Natural killer cell (primary cell): ENCODE measurements at regions not wholly inside any gene's neighbourhood (a gene's known extent, or its start where the extent isn't known, plus 50 kb on each side); places are given as distances from the start of the nearest gene placed in this dataset.

ENCODE experiments used
- ATAC-seq, 3 donors: fragments of 150-1000 bp in 2 of 3; fragments of 200-7000 bp in 1 of 3; cut with Tn5 transposase; 1 replicate in 1 of 3; 2 replicates in 2 of 3; pipeline ENCODE4 v1.10.0; 2021; ENCODE audit warnings: mild to moderate bottlenecking in 2 of 3, moderate library complexity in 2 of 3
- DNase-seq, 2 donors: peaks; one replicate each; pipeline versions ENCODE4 v3.0.0 to v3.0.0-alpha.2; 2013 to 2021; ENCODE audit warnings: mixed read lengths in 1 of 2
- H3K27ac ChIP-seq: one replicate; pipeline ENCODE4 v1.5.1; 2013; ENCODE audit warnings: mild to moderate bottlenecking, low read length
- H3K27me3 ChIP-seq: one replicate; pipeline ENCODE4 v1.6.1; 2013; ENCODE audit warnings: low read length; ENCODE audit not compliant: control insufficient read depth, insufficient read depth
- H3K36me3 ChIP-seq: one replicate; pipeline ENCODE4 v1.6.1; 2013; ENCODE audit warnings: low read length; ENCODE audit not compliant: control insufficient read depth, insufficient read depth
- H3K4me1 ChIP-seq: one replicate; pipeline ENCODE4 v1.6.1; 2013; ENCODE audit warnings: low read length; ENCODE audit not compliant: control insufficient read depth, insufficient read depth
- H3K4me3 ChIP-seq: one replicate; pipeline ENCODE4 v1.5.1; 2013; ENCODE audit warnings: low read length
- H3K9me3 ChIP-seq: one replicate; pipeline ENCODE4 v1.6.1; 2013; ENCODE audit warnings: low read length; ENCODE audit not compliant: control insufficient read depth, insufficient read depth
- H3K27ac Mint-ChIP-seq, 2 donors: one replicate each; pipeline ENCODE4 v1.8.0; 2022; ENCODE audit warnings: mild to moderate bottlenecking in 2 of 2, mixed read lengths in 2 of 2, moderate library complexity in 1 of 2
- H3K27me3 Mint-ChIP-seq, 2 donors: one replicate each; pipeline ENCODE4 v1.8.0; 2022; ENCODE audit warnings: low read depth in 2 of 2, mixed read lengths in 2 of 2
- H3K36me3 Mint-ChIP-seq: one replicate; pipeline ENCODE4 v1.8.0; 2022; ENCODE audit warnings: mixed read lengths
- H3K4me1 Mint-ChIP-seq, 2 donors: one replicate each; pipeline ENCODE4 v1.8.0; 2022; ENCODE audit warnings: mixed read lengths in 2 of 2
- H3K4me3 Mint-ChIP-seq: one replicate; pipeline ENCODE4 v1.8.0; 2022; ENCODE audit warnings: mild to moderate bottlenecking, moderate library complexity, mixed read lengths
- H3K9me3 Mint-ChIP-seq, 2 donors: one replicate each; pipeline ENCODE4 v1.8.0; 2022; ENCODE audit warnings: mixed read lengths in 2 of 2
- WGBS: methylation state at CpG from one replicate; pipeline ENCODE4 v1.1.7; 2013; ENCODE audit warnings: missing lambda C conversion rate; ENCODE audit not compliant: insufficient coverage; 5-methylcytosine and 5-hydroxymethylcytosine counted together
- intact Hi-C: fragments of 100-400 bp; cut with micrococcal nuclease; formaldehyde crosslinking; loops from one replicate; pipeline ENCODE4 v1.14.2; 2022
- TF ChIP-seq, protein P1 (sequence below): fragments of 200-600 bp; IDR thresholded peaks from one replicate; pipeline ENCODE4 v1.8.0; 2022; ENCODE audit warnings: antibody characterized with exemption

DNA sequence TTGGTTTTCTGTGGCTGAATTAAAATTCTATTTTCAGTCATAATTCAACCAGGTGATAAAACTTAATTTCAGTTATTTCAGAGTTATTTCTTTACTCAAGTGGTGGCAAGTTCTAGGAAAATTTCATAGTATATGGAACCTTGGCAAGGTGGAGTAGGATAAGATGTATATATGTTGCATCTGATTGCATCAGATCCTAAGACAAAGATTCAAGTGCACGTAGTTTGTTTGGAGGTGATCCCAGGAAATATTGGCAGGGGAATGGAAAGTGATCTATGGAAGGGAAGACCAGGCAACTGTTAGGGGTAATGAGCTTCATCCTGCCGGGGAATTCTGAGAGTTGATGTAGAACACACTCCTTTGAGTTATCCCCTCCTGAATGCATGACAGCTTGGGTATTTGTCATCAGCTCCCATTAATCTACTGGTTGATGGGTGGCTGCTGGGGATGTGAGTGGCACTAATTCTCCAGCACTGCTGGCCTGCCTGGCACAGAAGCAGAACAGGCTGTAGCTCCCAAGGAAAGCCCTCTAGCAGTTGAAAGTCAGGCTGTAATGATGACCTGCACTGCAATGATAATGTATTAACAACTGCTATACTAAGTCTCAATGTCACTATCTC is 52.2 kb upstream of the TOM1L1 start:
- intact Hi-C loops, result no loop called here
- 96% methylated on average over 2 of the region's 2 CpGs for WGBS
- no peak for DNase-seq
- Histone ChIP-seq H3K27me3 (no peaks in the 10 kb centered on the region), H3K4me3 (no peak overlapping the region), H3K27ac (no peak overlapping the region), H3K36me3 (no peaks in the 10 kb centered on the region), H3K4me1 (no peaks in the 10 kb centered on the region), H3K9me3 (no peaks in the 10 kb centered on the region)
- Mint-ChIP-seq H3K27ac (no peak overlapping the region), H3K4me1 (no peaks in the 10 kb centered on the region), H3K36me3 (no peaks in the 10 kb centered on the region), H3K4me3 (no peak overlapping the region), H3K9me3 (peaks cover 2 to 5% of the 10 kb centered on the region in 2 donors), H3K27me3 (peaks cover 0 to 2% of the 10 kb centered on the region in 2 donors)
- TF ChIP-seq, protein P1, sequence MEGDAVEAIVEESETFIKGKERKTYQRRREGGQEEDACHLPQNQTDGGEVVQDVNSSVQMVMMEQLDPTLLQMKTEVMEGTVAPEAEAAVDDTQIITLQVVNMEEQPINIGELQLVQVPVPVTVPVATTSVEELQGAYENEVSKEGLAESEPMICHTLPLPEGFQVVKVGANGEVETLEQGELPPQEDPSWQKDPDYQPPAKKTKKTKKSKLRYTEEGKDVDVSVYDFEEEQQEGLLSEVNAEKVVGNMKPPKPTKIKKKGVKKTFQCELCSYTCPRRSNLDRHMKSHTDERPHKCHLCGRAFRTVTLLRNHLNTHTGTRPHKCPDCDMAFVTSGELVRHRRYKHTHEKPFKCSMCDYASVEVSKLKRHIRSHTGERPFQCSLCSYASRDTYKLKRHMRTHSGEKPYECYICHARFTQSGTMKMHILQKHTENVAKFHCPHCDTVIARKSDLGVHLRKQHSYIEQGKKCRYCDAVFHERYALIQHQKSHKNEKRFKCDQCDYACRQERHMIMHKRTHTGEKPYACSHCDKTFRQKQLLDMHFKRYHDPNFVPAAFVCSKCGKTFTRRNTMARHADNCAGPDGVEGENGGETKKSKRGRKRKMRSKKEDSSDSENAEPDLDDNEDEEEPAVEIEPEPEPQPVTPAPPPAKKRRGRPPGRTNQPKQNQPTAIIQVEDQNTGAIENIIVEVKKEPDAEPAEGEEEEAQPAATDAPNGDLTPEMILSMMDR, result no peak
- no peak for ATAC-seq

- peaks cover 0 to 2% of the 10 kb centered on the region in 2 donors for H3K27me3 Mint-ChIP-seq
- Histone ChIP-seq H3K4me3 (no peak overlapping the region), H3K4me1 (no peaks in the 10 kb centered on the region), H3K9me3 (no peaks in the 10 kb centered on the region), H3K27ac (no peak overlapping the region), H3K27me3 (no peaks in the 10 kb centered on the region), H3K36me3 (no peaks in the 10 kb centered on the region)
- TF ChIP-seq, protein P1, result no peak
- no peaks in the 10 kb centered on the region for H3K36me3 Mint-ChIP-seq
- intact Hi-C loops, result no loop called here
- no peak overlapping the region for H3K4me3 Mint-ChIP-seq
- WGBS, result 84% methylated on average over 6 of the region's 6 CpGs
- peaks cover 2 to 5% of the 10 kb centered on the region in 2 donors for H3K9me3 Mint-ChIP-seq
- ATAC-seq, result no peak
- H3K4me1 Mint-ChIP-seq, result no peaks in the 10 kb centered on the region
- H3K27ac Mint-ChIP-seq, result no peak overlapping the region
- no peak for DNase-seq
Measured at GRCh38 chr17:54849660-54850059, 51.0 kb upstream of the TOM1L1 start.
